GM12891 (cell line): ENCODE measurements at regions not wholly inside any gene's neighbourhood (a gene's known extent, or its start where the extent isn't known, plus 50 kb on each side); places are given as distances from the start of the nearest gene placed in this dataset.

Experiments used
- POLR2A ChIP-seq: IDR thresholded peaks from 2 replicates; pipeline ENCODE4 v1.6.1; 2011; ENCODE audit warnings: low read depth, low read length, control low read depth
- POLR2AphosphoS5 ChIP-seq: IDR thresholded peaks from 2 replicates; pipeline ENCODE4 v1.6.1; 2011; ENCODE audit warnings: low read depth, low read length, control low read depth
- POU2F2 ChIP-seq: IDR thresholded peaks from 2 replicates; pipeline ENCODE4 v1.6.1; 2011; ENCODE audit warnings: low read depth, mild to moderate bottlenecking, control low read depth, low read length, moderate library complexity
- SPI1 ChIP-seq: IDR thresholded peaks from 2 replicates; pipeline ENCODE4 v1.6.1; 2011; ENCODE audit warnings: low read depth, low read length, control low read depth

- TF ChIP-seq POLR2A: no peak
- TF ChIP-seq SPI1: no peak
- no peak for TF ChIP-seq POLR2AphosphoS5
- no peak for TF ChIP-seq POU2F2
These were observed 718.9 kb upstream of the MAP3K7 start for GRCh38 chr6:91305755-91306154.
